ENCODE measurements at regions not wholly inside any gene's neighbourhood (a gene's known extent, or its start where the extent isn't known, plus 50 kb on each side); places are given as distances from the start of the nearest gene placed in this dataset.
A peak's percentile ranks its signal among the peaks of the same experiment; 100 is the strongest.

- Histone ChIP-seq H3K4me3 (ENCODE audit: low read depth, low read length) (no peak overlapping the region), H3K79me1 (ENCODE audit: low read length) (peaks cover 3% of the 10 kb centered on the region), H3K27ac (ENCODE audit: low read depth, low read length) (no peak overlapping the region), H3K4me1 (ENCODE audit: control insufficient read depth in 1 of 2, insufficient read depth in 2 of 2, low read length in 2 of 2) (peaks cover 0 to 10% of the 10 kb centered on the region in 2 experiments), H3K23ac (ENCODE audit: low read length) (no peak overlapping the region), H4K8ac (ENCODE audit: low read depth, low read length) (no peak overlapping the region), H2BK120ac (ENCODE audit: insufficient read depth, low read length, poor library complexity) (no peak overlapping the region), H3K36me3 (ENCODE audit: control insufficient read depth in 1 of 2, insufficient read depth in 2 of 2, low read length in 2 of 2) (no peaks in the 10 kb centered on the region), H2BK5ac (ENCODE audit: low read depth, low read length, poor library complexity) (no peak overlapping the region), H3K4ac (ENCODE audit: low read depth, low read length) (no peak overlapping the region), H3K18ac (ENCODE audit: low read length) (no peak overlapping the region), H2AFZ (ENCODE audit: insufficient read depth, low read length, poor library complexity) (no peak overlapping the region), H3K79me2 (ENCODE audit: control insufficient read depth, insufficient read depth, low read length, poor library complexity) (no peaks in the 10 kb centered on the region), H3K27me3 (ENCODE audit: insufficient read depth, low read length) (no peaks in the 10 kb centered on the region), H2BK12ac (ENCODE audit: low read length) (no peak overlapping the region), H2AK5ac (ENCODE audit: low read length) (no peak overlapping the region), H3K4me2 (ENCODE audit: low read length) (peak overlapping the region; percentile 30), H3K14ac (ENCODE audit: low read length) (no peak overlapping the region), H4K91ac (ENCODE audit: low read depth, low read length) (no peak overlapping the region), H3K9me3 (ENCODE audit: insufficient read depth, low read depth, low read length) (peaks cover 2% of the 10 kb centered on the region), H4K12ac (ENCODE audit: low read depth, low read length) (no peak overlapping the region), H3K9ac (ENCODE audit: low read length) (no peak overlapping the region)
- WGBS (ENCODE audit: extremely low coverage, insufficient coverage, insufficient read length): no CpG with 5 or more reads among the region's 11 CpGs
- DNase-seq: no peak
Observed at GRCh38 chr11:121929581-121929980, 186.4 kb downstream of the BLID start.

GRCh38 chr11:121928597-121929580 is 187.1 kb downstream of the BLID start:
- no peak overlapping the region for H3K27ac ChIP-seq (ENCODE audit: low read depth, low read length)
- whole genome bisulfite sequencing (ENCODE audit: extremely low coverage, insufficient coverage, insufficient read length): no CpG with 5 or more reads among the region's 16 CpGs
- no peak overlapping the region for H2AFZ ChIP-seq (ENCODE audit: insufficient read depth, low read length, poor library complexity)
- H4K91ac ChIP-seq (ENCODE audit: low read depth, low read length): no peak overlapping the region
- peaks cover 3% of the 10 kb centered on the region for H3K79me1 ChIP-seq (ENCODE audit: low read length)
- H2BK5ac ChIP-seq (ENCODE audit: low read depth, low read length, poor library complexity): no peak overlapping the region
- H4K8ac ChIP-seq (ENCODE audit: low read depth, low read length): no peak overlapping the region
- H3K79me2 ChIP-seq (ENCODE audit: control insufficient read depth, insufficient read depth, low read length, poor library complexity): no peaks in the 10 kb centered on the region
- no peak overlapping the region for H3K23ac ChIP-seq (ENCODE audit: low read length)
- no peak overlapping the region for H2AK5ac ChIP-seq (ENCODE audit: low read length)
- DNase-seq: no peak
- H3K9me3 ChIP-seq (ENCODE audit: insufficient read depth, low read depth, low read length): peaks cover 2% of the 10 kb centered on the region
- H2BK12ac ChIP-seq (ENCODE audit: low read length): no peak overlapping the region
- H3K14ac ChIP-seq (ENCODE audit: low read length): no peak overlapping the region
- no peak overlapping the region for H3K9ac ChIP-seq (ENCODE audit: low read length)
- H3K27me3 ChIP-seq (ENCODE audit: insufficient read depth, low read length): no peaks in the 10 kb centered on the region
- H4K12ac ChIP-seq (ENCODE audit: low read depth, low read length): no peak overlapping the region
- peak overlapping the region; percentile 23 for H2BK120ac ChIP-seq (ENCODE audit: insufficient read depth, low read length, poor library complexity)
- no peak overlapping the region for H3K4me3 ChIP-seq (ENCODE audit: low read depth, low read length)
- peak overlapping the region; percentile 30 for H3K4me2 ChIP-seq (ENCODE audit: low read length)
- H3K4ac ChIP-seq (ENCODE audit: low read depth, low read length): no peak overlapping the region
- no peak overlapping the region for H3K18ac ChIP-seq (ENCODE audit: low read length)
- peaks cover 0 to 10% of the 10 kb centered on the region in 2 experiments for H3K4me1 ChIP-seq (ENCODE audit: control insufficient read depth in 1 of 2, insufficient read depth in 2 of 2, low read length in 2 of 2)
- H3K36me3 ChIP-seq (ENCODE audit: control insufficient read depth in 1 of 2, insufficient read depth in 2 of 2, low read length in 2 of 2): no peaks in the 10 kb centered on the region

GRCh38 chr11:121927789-121928188 is 188.2 kb downstream of the BLID start:
- H3K4ac ChIP-seq (ENCODE audit: low read depth, low read length): no peak overlapping the region
- H3K27me3 ChIP-seq (ENCODE audit: insufficient read depth, low read length): no peaks in the 10 kb centered on the region
- WGBS (ENCODE audit: extremely low coverage, insufficient coverage, insufficient read length): no CpG with 5 or more reads among the region's 6 CpGs

GRCh38 chr11:121927097-121927785 is 188.8 kb downstream of the BLID start:
- H3K4ac ChIP-seq (ENCODE audit: low read depth, low read length): no peak overlapping the region
- no peak overlapping the region for H4K12ac ChIP-seq (ENCODE audit: low read depth, low read length)
- no peak overlapping the region for H4K91ac ChIP-seq (ENCODE audit: low read depth, low read length)
- peaks cover 2% of the 10 kb centered on the region for H3K9me3 ChIP-seq (ENCODE audit: insufficient read depth, low read depth, low read length)
- no peak overlapping the region for H3K27ac ChIP-seq (ENCODE audit: low read depth, low read length)
- H3K9ac ChIP-seq (ENCODE audit: low read length): no peak overlapping the region
- no peak overlapping the region for H3K23ac ChIP-seq (ENCODE audit: low read length)
- H3K18ac ChIP-seq (ENCODE audit: low read length): no peak overlapping the region
- DNase-seq: no peak
- no peaks in the 10 kb centered on the region for H3K79me1 ChIP-seq (ENCODE audit: low read length)
- H4K8ac ChIP-seq (ENCODE audit: low read depth, low read length): no peak overlapping the region
- H3K4me2 ChIP-seq (ENCODE audit: low read length): no peak overlapping the region
- no peak overlapping the region for H2BK120ac ChIP-seq (ENCODE audit: insufficient read depth, low read length, poor library complexity)
- H3K36me3 ChIP-seq (ENCODE audit: control insufficient read depth in 1 of 2, insufficient read depth in 2 of 2, low read length in 2 of 2): no peaks in the 10 kb centered on the region
- H3K4me3 ChIP-seq (ENCODE audit: low read depth, low read length): no peak overlapping the region
- no peak overlapping the region for H3K14ac ChIP-seq (ENCODE audit: low read length)
- WGBS (ENCODE audit: extremely low coverage, insufficient coverage, insufficient read length): no CpG with 5 or more reads among the region's 8 CpGs
- peaks cover 0 to 6% of the 10 kb centered on the region in 2 experiments for H3K4me1 ChIP-seq (ENCODE audit: control insufficient read depth in 1 of 2, insufficient read depth in 2 of 2, low read length in 2 of 2)
- no peak overlapping the region for H2BK5ac ChIP-seq (ENCODE audit: low read depth, low read length, poor library complexity)
- H2AFZ ChIP-seq (ENCODE audit: insufficient read depth, low read length, poor library complexity): no peak overlapping the region
- H3K27me3 ChIP-seq (ENCODE audit: insufficient read depth, low read length): no peaks in the 10 kb centered on the region
- no peaks in the 10 kb centered on the region for H3K79me2 ChIP-seq (ENCODE audit: control insufficient read depth, insufficient read depth, low read length, poor library complexity)
- H2AK5ac ChIP-seq (ENCODE audit: low read length): no peak overlapping the region
- no peak overlapping the region for H2BK12ac ChIP-seq (ENCODE audit: low read length)

More at GRCh38 chr11:121927789-121928188, 188.2 kb downstream of the BLID start:
- H3K4me3 ChIP-seq (ENCODE audit: low read depth, low read length): no peak overlapping the region
- no peak overlapping the region for H3K18ac ChIP-seq (ENCODE audit: low read length)
- H3K4me2 ChIP-seq (ENCODE audit: low read length): no peak overlapping the region
- no peak overlapping the region for H2AFZ ChIP-seq (ENCODE audit: insufficient read depth, low read length, poor library complexity)
- no peak overlapping the region for H3K23ac ChIP-seq (ENCODE audit: low read length)
- no peak overlapping the region for H2BK12ac ChIP-seq (ENCODE audit: low read length)
- H3K9me3 ChIP-seq (ENCODE audit: insufficient read depth, low read depth, low read length): peaks cover 2% of the 10 kb centered on the region
- no peaks in the 10 kb centered on the region for H3K79me1 ChIP-seq (ENCODE audit: low read length)
- no peak overlapping the region for H2AK5ac ChIP-seq (ENCODE audit: low read length)
- DNase-seq: no peak
- no peak overlapping the region for H3K9ac ChIP-seq (ENCODE audit: low read length)
- no peaks in the 10 kb centered on the region for H3K79me2 ChIP-seq (ENCODE audit: control insufficient read depth, insufficient read depth, low read length, poor library complexity)
- no peak overlapping the region for H2BK5ac ChIP-seq (ENCODE audit: low read depth, low read length, poor library complexity)
- peaks cover 0 to 9% of the 10 kb centered on the region in 2 experiments for H3K4me1 ChIP-seq (ENCODE audit: control insufficient read depth in 1 of 2, insufficient read depth in 2 of 2, low read length in 2 of 2)
- no peak overlapping the region for H3K14ac ChIP-seq (ENCODE audit: low read length)
- no peak overlapping the region for H4K91ac ChIP-seq (ENCODE audit: low read depth, low read length)
- H3K27ac ChIP-seq (ENCODE audit: low read depth, low read length): no peak overlapping the region
- H4K8ac ChIP-seq (ENCODE audit: low read depth, low read length): no peak overlapping the region
- H4K12ac ChIP-seq (ENCODE audit: low read depth, low read length): no peak overlapping the region
- no peak overlapping the region for H2BK120ac ChIP-seq (ENCODE audit: insufficient read depth, low read length, poor library complexity)
- no peaks in the 10 kb centered on the region for H3K36me3 ChIP-seq (ENCODE audit: control insufficient read depth in 1 of 2, insufficient read depth in 2 of 2, low read length in 2 of 2)
